Left ventricle myocardium inferior (tissue), 1 donor: ENCODE measurements at regions not wholly inside any gene's neighbourhood (a gene's known extent, or its start where the extent isn't known, plus 50 kb on each side); places are given as distances from the start of the nearest gene placed in this dataset.
"Not testable (repeated sequence)": the region's sequence is repeated elsewhere in the genome, so short reads cannot be mapped to it uniquely, and the experiment has no call there.

Experiments used
- DNase-seq: peaks from one replicate; pipeline ENCODE4 v3.0.0-alpha.2; 2020
- H3K27ac ChIP-seq: fragments of 200-600 bp; replicated peaks from 2 replicates; pipeline ENCODE4 v1.8.0; 2021
- H3K27me3 ChIP-seq: fragments of 200-600 bp; 2 replicates; pipeline ENCODE4 v1.8.0; 2021; ENCODE audit warnings: low read depth
- H3K36me3 ChIP-seq: fragments of 200-600 bp; 2 replicates; pipeline ENCODE4 v1.8.0; 2021
- H3K4me1 ChIP-seq: fragments of 200-600 bp; 2 replicates; pipeline ENCODE4 v1.8.0; 2021
- H3K4me3 ChIP-seq: fragments of 200-600 bp; 2 replicates; pipeline ENCODE4 v1.8.0; 2021; ENCODE audit warnings: mild to moderate bottlenecking, moderate library complexity
- H3K9me3 ChIP-seq: fragments of 200-600 bp; replicated peaks from 2 replicates; pipeline ENCODE4 v1.8.0; 2021
- CTCF ChIP-seq: fragments of 200-600 bp; IDR thresholded peaks from 2 replicates; pipeline ENCODE4 v1.8.0; 2021; ENCODE audit warnings: antibody characterized with exemption, mild to moderate bottlenecking, borderline replicate concordance
- intact Hi-C: fragments of 100-400 bp; cut with micrococcal nuclease; formaldehyde crosslinking; loops from one replicate; pipeline ENCODE4 v1.11.0; 2022
- donor health status: DM: no; HTN: yes; CAD: no; lungs with severe emphysema.

- no peak overlapping the region for H3K4me3 ChIP-seq
- H3K4me1 ChIP-seq = no peaks in the 10 kb centered on the region
- no peak for DNase-seq
- H3K27me3 ChIP-seq = peaks cover 20% of the 10 kb centered on the region
- no peaks in the 10 kb centered on the region for H3K9me3 ChIP-seq
- intact Hi-C loops = no loop called here
- no peaks in the 10 kb centered on the region for H3K36me3 ChIP-seq
- no peak for TF ChIP-seq CTCF
- no peak overlapping the region for H3K27ac ChIP-seq
These were observed 89.1 kb upstream of the SHISA6 start for GRCh38 chr17:11151818-11152425.

- H3K27ac ChIP-seq, H3K9me3 ChIP-seq, intact Hi-C loops, H3K36me3 ChIP-seq, H3K4me3 ChIP-seq, H3K4me1 ChIP-seq, DNase-seq: not testable (repeated sequence)
- H3K27me3 ChIP-seq = peaks cover 14% of the 10 kb centered on the region
These were observed 90.0 kb upstream of the SHISA6 start for GRCh38 chr17:11150906-11151511.

GRCh38 chr17:11144358-11145233, 96.4 kb upstream of the SHISA6 start:
- intact Hi-C loops = loop anchor here (5.0 kb wide), 1 partner anchor 267 kb away; no protein-coding TSS in a partner anchor
- no peaks in the 10 kb centered on the region for H3K36me3 ChIP-seq
- no peak overlapping the region for H3K4me3 ChIP-seq
- no peak for DNase-seq
- H3K9me3 ChIP-seq = peaks cover 7% of the 10 kb centered on the region
- peaks cover 9% of the 10 kb centered on the region for H3K27me3 ChIP-seq
- peak; percentile 73 for TF ChIP-seq CTCF
- H3K27ac ChIP-seq = no peak overlapping the region
- H3K4me1 ChIP-seq = no peaks in the 10 kb centered on the region

GRCh38 chr17:11142231-11142630, 98.8 kb upstream of the SHISA6 start:
- intact Hi-C loops = loop anchor here (5.0 kb wide), 1 partner anchor 265 kb away; no protein-coding TSS in a partner anchor
- H3K27me3 ChIP-seq = no peaks in the 10 kb centered on the region
- no peak for TF ChIP-seq CTCF
- no peak overlapping the region for H3K4me3 ChIP-seq
- no peak for DNase-seq
- H3K36me3 ChIP-seq = no peaks in the 10 kb centered on the region
- H3K9me3 ChIP-seq = peaks cover 7% of the 10 kb centered on the region
- no peaks in the 10 kb centered on the region for H3K4me1 ChIP-seq
- no peak overlapping the region for H3K27ac ChIP-seq

- Histone ChIP-seq H3K27ac (no peak overlapping the region), H3K4me1 (no peaks in the 10 kb centered on the region), H3K9me3 (peaks cover 7% of the 10 kb centered on the region), H3K36me3 (no peaks in the 10 kb centered on the region), H3K27me3 (no peaks in the 10 kb centered on the region), H3K4me3 (no peak overlapping the region)
- intact Hi-C loops = loop anchor here (5.0 kb wide), 1 partner anchor 263 kb away; no protein-coding TSS in a partner anchor
- TF ChIP-seq CTCF = no peak
- DNase-seq = no peak
These were observed 100.5 kb upstream of the SHISA6 start for GRCh38 chr17:11140501-11140900.
